Epithelial cell of esophagus (primary cell): ENCODE measurements at regions not wholly inside any gene's neighbourhood (a gene's known extent, or its start where the extent isn't known, plus 50 kb on each side); places are given as distances from the start of the nearest gene placed in this dataset.

Experiments used
- DNase-seq: peaks from one replicate; pipeline ENCODE4 v3.0.0; 2010; ENCODE audit warnings: low read depth
- H3K4me3 ChIP-seq: 2 replicates; pipeline ENCODE4 v1.5.1; 2011; ENCODE audit warnings: mild to moderate bottlenecking, low read length, control low read depth
- TF ChIP-seq, protein P1 (sequence below): IDR thresholded peaks from 2 replicates; pipeline ENCODE4 v1.5.1; 2011; ENCODE audit warnings: low read depth, mild to moderate bottlenecking, low read length, control low read depth, inconsistent platforms; ENCODE audit not compliant: insufficient read depth; ENCODE audit errors: missing control alignments

GRCh38 chr12:114961491-114961890, 277.5 kb upstream of the TBX3 start:
- TF ChIP-seq, protein P1, sequence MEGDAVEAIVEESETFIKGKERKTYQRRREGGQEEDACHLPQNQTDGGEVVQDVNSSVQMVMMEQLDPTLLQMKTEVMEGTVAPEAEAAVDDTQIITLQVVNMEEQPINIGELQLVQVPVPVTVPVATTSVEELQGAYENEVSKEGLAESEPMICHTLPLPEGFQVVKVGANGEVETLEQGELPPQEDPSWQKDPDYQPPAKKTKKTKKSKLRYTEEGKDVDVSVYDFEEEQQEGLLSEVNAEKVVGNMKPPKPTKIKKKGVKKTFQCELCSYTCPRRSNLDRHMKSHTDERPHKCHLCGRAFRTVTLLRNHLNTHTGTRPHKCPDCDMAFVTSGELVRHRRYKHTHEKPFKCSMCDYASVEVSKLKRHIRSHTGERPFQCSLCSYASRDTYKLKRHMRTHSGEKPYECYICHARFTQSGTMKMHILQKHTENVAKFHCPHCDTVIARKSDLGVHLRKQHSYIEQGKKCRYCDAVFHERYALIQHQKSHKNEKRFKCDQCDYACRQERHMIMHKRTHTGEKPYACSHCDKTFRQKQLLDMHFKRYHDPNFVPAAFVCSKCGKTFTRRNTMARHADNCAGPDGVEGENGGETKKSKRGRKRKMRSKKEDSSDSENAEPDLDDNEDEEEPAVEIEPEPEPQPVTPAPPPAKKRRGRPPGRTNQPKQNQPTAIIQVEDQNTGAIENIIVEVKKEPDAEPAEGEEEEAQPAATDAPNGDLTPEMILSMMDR, result no peak
- no peak for DNase-seq

DNA sequence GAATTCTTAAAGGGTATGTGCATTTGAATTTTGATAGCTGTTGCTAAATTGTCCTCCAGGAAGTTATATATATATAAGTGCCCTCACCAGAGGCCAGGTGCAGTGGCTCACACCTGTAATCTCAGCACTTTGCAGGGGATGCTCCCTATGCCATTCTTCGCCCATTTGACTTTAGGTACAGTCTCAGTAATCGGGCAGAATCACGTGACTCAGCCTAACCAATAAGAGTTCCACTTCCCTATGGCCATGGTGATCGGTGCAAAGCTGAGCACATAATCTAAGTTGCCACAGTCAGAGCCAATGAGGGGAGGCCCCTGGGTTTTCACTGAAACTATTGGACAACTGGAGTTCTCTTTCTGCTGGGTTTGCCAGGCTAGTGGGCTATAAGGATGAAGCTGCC, 274.6 kb upstream of the TBX3 start:
- DNase-seq, result no peak
- TF ChIP-seq, protein P1, result no peak
- no peak overlapping the region for H3K4me3 ChIP-seq

More at GRCh38 chr12:114961491-114961890, 277.5 kb upstream of the TBX3 start:
- no peak overlapping the region for H3K4me3 ChIP-seq

DNA sequence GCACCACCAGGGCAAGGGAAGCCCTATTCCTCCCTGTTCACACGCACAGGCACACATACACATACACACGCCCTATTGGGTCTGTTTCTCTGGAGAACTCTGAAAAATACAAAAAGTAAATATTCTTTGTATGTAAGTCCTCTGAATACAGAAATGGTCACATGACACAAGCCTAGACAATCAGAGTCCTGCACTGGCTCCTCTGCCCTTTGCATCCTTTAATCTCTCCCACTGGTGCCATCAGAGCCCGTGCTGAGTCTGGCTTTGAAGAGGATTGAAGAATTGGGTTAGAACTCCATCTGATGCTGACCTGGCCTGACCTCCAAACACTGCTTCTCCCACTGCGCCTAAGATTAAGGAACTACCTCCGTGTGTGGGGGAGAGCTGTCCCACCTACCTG, 273.2 kb upstream of the TBX3 start:
- H3K4me3 ChIP-seq, result no peak overlapping the region
- TF ChIP-seq, protein P1, result no peak
- no peak for DNase-seq

GRCh38 chr12:114955414-114956014, 271.5 kb upstream of the TBX3 start:
- no peak overlapping the region for H3K4me3 ChIP-seq
- TF ChIP-seq, protein P1, result no peak
- no peak for DNase-seq

- H3K4me3 ChIP-seq, result no peak overlapping the region
- no peak for DNase-seq
- TF ChIP-seq, protein P1, result no peak
Measured at GRCh38 chr12:114954511-114955055, 270.6 kb upstream of the TBX3 start.

- no peak overlapping the region for H3K4me3 ChIP-seq
- no peak for DNase-seq
- TF ChIP-seq, protein P1, result no peak
Measured at GRCh38 chr12:114952573-114953271, 268.7 kb upstream of the TBX3 start.
